ENCODE measurements at regions not wholly inside any gene's neighbourhood (a gene's known extent, or its start where the extent isn't known, plus 50 kb on each side); places are given as distances from the start of the nearest gene placed in this dataset.

GRCh38 chr17:69907132-69907847, 167.7 kb upstream of the KCNJ16 start:
- DNase-seq = no peak

GRCh38 chr17:69908626-69909368, 166.2 kb upstream of the KCNJ16 start:
- no peak for DNase-seq

- DNase-seq = no peak
These were observed 165.6 kb upstream of the KCNJ16 start for GRCh38 chr17:69909389-69909788.

GRCh38 chr17:69912805-69913204, 162.2 kb upstream of the KCNJ16 start:
- DNase-seq = no peak

DNA sequence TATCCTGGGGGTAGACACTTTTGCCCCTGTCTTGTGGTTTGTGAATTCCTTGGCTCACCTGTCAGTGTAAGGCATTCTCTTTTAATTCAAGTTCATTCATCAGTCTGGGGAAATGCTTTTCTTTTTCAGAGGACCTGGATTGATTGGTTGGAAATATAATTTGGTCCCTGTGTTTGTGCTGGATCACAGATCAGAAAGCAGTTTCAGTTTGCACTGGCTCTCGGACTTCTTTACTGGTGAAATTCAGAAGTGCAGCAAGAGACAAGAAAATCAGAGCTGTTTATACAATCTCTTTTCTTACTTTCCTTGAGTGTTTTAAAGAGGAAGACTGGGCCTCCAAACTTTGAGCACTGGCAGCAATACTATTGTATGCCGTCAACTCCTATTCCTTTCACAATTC, 161.8 kb upstream of the KCNJ16 start:
- no peak for DNase-seq

DNA sequence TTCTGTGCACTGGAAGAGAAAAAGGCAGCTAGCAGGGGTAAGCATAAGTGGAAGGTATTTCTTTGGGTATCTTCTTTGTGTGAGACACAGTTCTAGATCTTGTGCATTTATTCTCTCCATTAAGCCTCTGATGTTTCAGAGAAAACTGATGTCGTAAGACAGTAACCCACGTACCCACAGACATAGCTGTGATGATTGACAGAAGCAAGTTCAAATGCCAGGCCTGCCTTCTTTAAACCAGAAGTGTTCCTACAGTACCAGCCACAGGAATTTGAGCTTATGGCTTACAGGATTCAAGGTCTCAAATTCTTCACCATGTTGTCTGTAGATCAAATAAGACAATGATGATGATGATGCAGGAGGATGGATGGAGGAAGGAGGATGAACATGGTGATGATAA, 161.4 kb upstream of the KCNJ16 start:
- DNase-seq = no peak

- no peak for DNase-seq
These were observed 160.5 kb upstream of the KCNJ16 start for GRCh38 chr17:69914520-69914919.

- no peak for DNase-seq
These were observed 158.3 kb upstream of the KCNJ16 start for GRCh38 chr17:69916761-69917160.

- DNase-seq = no peak
These were observed 156.9 kb upstream of the KCNJ16 start for GRCh38 chr17:69918164-69918563.

DNA sequence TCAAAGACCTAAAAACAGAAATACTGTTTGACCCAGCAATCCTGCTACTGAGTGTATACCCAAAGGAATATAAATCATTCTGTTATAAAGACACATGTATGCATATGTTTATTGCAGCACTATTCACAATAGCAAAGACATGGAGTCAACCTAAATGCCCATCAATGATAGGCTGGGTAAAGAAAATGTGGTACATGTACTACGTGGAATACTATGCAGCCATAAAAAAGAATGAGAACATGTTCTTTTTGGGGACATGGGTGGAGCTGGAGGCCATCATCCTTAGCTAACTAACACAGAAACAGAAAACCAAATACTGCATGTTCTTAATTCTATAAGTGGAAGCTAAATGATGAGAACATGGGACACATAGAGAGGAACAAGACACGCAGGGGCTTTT, 155.2 kb upstream of the KCNJ16 start:
- DNase-seq = no peak

- DNase-seq = no peak
These were observed 154.0 kb upstream of the KCNJ16 start for GRCh38 chr17:69921046-69921445.

GRCh38 chr17:69928611-69929010, 146.4 kb upstream of the KCNJ16 start:
- no peak for DNase-seq

- no peak for DNase-seq
These were observed 138.0 kb upstream of the KCNJ16 start for GRCh38 chr17:69936996-69937395.

DNA sequence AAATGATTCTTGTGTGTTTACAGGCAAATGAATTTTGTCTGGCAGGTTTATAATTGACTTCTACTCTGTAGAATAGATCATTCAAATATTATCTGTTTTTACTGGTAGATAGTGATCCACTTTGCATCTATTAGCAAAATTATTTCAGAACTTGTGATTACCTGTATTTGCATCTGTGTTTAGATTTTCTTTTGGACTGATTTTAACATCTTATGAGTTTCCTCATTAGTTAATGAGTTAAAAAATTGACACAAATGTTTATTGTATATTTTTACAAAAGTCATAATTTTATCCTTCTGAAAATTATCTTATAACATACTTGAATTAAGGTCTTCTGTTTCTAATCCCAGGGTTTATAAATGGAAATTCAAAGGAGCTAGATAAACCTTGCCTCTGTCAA, 132.0 kb upstream of the KCNJ16 start:
- DNase-seq = no peak

DNA sequence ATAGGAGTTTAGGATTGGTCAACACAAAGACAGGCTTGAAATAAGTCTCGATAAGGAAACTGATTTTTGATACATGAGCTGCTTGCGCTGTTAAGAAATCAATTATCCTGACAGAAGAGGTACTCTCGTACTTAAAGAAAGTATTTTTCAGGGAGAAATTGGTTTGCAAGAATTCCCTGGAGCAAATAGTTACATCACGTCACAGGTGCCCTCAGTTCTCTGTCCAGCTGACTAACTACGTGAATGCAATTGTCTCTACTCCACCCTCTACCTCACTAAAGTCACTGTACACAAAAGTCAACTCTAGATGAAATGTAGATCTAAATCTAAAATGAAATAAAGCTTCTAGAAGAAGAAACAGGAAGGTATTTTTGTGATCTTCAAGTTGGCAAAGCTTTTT, 130.6 kb upstream of the KCNJ16 start:
- no peak for DNase-seq

DNA sequence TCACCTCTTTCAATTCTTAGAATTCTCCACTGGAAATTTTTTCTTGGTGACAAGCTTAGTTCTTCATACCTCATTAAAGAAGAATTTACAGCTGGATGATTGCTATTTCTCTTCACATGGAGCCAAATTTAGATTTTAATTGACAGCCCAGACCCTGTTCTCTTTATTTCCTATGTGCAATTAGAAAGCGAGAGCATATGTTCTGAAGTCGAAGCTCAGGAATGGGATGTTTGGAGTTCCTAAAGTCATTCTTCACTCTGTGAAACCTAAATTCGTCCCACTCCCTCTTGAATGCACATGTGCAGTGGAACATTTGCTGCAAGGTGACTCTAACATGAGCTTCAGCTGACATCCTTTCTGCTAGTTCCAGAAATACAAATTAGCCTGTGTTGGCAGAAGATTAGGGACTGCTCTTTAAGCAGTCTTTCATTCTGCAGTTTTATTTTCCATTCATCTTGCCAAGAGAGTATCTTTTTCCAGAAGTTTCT, 129.3 kb upstream of the KCNJ16 start:
- no peak for DNase-seq

- DNase-seq = no peak
These were observed 127.8 kb upstream of the KCNJ16 start for GRCh38 chr17:69947027-69947759.

DNA sequence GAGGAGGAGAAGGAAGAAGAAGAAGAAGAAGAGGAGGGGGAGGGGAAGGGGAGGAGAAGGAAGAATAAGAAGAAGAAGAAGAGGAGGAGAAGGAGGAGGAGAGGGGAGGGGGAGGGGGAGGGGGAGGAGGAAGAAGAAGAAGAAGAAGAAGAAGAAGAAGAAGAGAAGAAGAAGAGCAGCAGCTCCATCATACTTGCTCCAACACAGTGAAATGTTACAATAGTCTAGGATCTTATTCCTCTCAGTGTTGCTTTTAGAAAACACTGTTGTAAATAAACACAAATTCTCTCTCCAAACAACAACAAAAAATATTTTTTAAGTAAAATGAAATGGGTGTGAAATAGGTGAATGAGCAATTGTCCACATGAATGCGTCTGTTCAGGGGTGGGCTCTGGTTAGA, 126.6 kb upstream of the KCNJ16 start:
- DNase-seq = no peak

GRCh38 chr17:69949496-69949895, 125.5 kb upstream of the KCNJ16 start:
- DNase-seq = no peak

DNA sequence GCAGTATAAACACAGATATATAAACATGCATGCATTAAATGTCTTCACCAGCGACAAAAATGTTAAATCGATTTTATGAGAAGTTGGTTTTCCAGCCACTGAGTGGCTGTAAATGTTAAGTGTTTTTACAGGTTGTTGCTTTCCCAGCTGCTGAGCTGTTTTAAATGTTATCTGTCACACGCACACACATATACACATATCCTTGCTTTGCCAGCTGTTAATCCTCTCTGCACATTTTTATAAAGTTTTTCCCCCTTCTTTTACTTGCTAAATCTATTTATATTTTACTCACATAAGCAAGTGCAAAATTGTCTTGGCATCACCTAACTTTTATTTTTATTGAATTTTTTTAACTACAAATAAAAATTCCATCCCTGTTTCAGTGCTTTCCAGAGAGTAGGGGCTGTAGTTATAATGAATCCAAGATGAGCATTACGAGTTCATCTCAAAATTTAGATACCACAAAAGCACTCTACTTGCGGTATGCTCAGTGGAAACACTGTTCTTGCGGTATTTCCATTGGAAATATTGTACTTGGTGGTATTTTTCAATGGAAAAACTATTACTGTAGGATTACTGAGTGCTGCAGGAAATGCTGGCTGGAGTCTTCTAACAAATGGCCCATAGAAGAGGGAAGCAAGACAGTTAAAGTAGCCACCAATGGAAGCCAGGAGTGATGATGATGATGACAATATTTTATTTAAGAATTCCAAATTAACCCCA, 124.9 kb upstream of the KCNJ16 start:
- peak in 1 of 3 experiments; percentile 67 for DNase-seq

DNA sequence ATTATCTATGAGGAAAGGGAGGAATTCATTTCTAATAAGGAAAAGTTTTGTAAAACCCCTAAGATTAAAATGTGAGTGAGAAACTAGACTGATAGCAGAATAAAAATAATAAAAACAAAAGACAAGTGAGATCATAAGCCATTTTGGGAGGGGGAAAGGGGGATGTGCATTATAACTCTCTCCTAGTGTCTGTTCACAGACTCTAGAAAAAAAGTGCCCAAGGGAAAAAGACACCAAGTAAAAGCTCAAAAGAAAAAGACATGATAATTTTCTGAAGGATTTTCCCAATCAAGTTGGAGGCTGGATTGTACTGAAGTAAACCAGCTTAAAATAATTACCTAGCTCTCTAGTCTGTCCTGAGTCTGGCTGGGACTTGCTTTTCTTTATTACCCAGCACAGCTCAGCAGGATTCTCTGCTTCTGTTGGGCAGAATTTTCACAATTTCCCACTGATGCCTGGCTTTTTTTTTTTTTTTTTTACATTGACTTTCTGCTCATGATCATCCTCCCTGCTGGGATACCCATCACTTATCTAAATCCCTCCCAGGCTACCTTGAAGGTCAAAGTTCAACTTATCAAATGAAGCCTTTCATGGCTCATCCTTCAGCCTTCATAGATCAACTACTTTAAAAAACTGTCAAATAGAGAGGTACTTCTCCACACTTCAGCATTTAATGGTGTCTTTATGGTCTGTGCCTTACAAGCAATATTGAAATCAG, 124.2 kb upstream of the KCNJ16 start:
- peak in 2 of 3 experiments; percentile 40 to 84 for DNase-seq

- no peak for DNase-seq
These were observed 120.6 kb upstream of the KCNJ16 start for GRCh38 chr17:69954241-69954925.

All from NCI-H1417 (cell line).